ENCODE measurements at regions not wholly inside any gene's neighbourhood (a gene's known extent, or its start where the extent isn't known, plus 50 kb on each side); places are given as distances from the start of the nearest gene placed in this dataset.
"Not testable (repeated sequence)": the region's sequence is repeated elsewhere in the genome, so short reads cannot be mapped to it uniquely, and the experiment has no call there.

DNA sequence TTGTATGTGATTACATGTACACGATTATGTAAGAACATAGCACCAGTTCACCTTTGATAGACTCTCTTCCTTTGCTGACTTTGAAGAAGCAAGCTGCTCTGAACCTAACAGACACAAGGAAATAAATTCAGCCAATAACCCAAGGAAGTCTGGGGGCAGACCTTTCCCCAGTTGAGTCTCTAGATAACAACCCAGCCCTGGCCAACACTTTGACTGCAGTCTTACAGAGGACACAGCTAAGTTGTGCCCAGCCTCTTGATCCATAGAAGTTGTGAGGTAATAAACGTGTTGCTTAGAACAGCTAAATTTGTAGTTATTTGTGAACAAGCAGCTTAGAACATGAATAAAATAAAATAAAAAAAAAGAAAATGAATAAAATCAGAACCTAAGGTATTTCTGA is 116.3 kb downstream of the PRR15 start:
- H2AK5ac ChIP-seq (ENCODE audit: low read depth, low read length); H4K5ac ChIP-seq (ENCODE audit: low read depth, low read length); H2BK120ac ChIP-seq (ENCODE audit: low read depth, low read length); H4K8ac ChIP-seq (ENCODE audit: low read depth in 2 of 2, low read length in 2 of 2); POLR2A ChIA-PET (ENCODE audit: unreplicated experiment); H3K4me1 ChIP-seq (ENCODE audit: control insufficient read depth, insufficient read depth, low read length); H3K9me1 ChIP-seq (ENCODE audit: insufficient read depth, low read length); intact Hi-C loops (cut with micrococcal nuclease); BruUV-seq (replicated peaks); CTCF ChIA-PET; H2BK20ac ChIP-seq (ENCODE audit: low read depth, low read length); H3K18ac ChIP-seq (ENCODE audit: low read depth, low read length); H2AK9ac ChIP-seq (replicated peaks; ENCODE audit: low read depth, low read length, poor library complexity); H3K14ac ChIP-seq (replicated peaks; ENCODE audit: low read depth, low read length); H3K4me2 ChIP-seq (ENCODE audit: low read depth, low read length); H3K9ac ChIP-seq (ENCODE audit: low read depth, low read length); H3K79me1 ChIP-seq (ENCODE audit: low read depth in 1 of 2, low read length in 2 of 2); H3K27me3 ChIP-seq (ENCODE audit: control insufficient read depth, insufficient read depth, low read length); H2BK5ac ChIP-seq (ENCODE audit: low read depth, low read length, poor library complexity, severe bottlenecking); H3K56ac ChIP-seq (ENCODE audit: extremely low read depth, insufficient read depth, low read length); H3K4me3 ChIP-seq (ENCODE audit: insufficient read depth, low read depth, low read length); H3K27ac ChIP-seq (ENCODE audit: insufficient read depth, low read length); DNase-seq; H2BK15ac ChIP-seq (ENCODE audit: low read depth, low read length); H3K23ac ChIP-seq (ENCODE audit: low read depth, low read length); H3K4ac ChIP-seq (ENCODE audit: low read depth, low read length); H4K20me1 ChIP-seq (ENCODE audit: insufficient read depth, low read length); dilution Hi-C loops (cut with HindIII; ENCODE audit: low sequenced_read_pairs, unreplicated experiment); H4K91ac ChIP-seq (ENCODE audit: insufficient read depth, low read depth, low read length); ATAC-seq (ENCODE audit: low read depth); H3K36me3 ChIP-seq (ENCODE audit: control insufficient read depth, insufficient read depth, low read length); in situ Hi-C loops (cut with MboI; ENCODE audit: low sequenced_read_pairs); H3K9me3 ChIP-seq (ENCODE audit: control insufficient read depth, insufficient read depth, low read length); H2AFZ ChIP-seq (replicated peaks; ENCODE audit: low read length, poor library complexity): not testable (repeated sequence)
- WGBS, 2 experiments (ENCODE audit: extremely low coverage in 2 of 2, insufficient read length in 1 of 2) = no CpG with 5 or more reads among the region's 2 CpGs

DNA sequence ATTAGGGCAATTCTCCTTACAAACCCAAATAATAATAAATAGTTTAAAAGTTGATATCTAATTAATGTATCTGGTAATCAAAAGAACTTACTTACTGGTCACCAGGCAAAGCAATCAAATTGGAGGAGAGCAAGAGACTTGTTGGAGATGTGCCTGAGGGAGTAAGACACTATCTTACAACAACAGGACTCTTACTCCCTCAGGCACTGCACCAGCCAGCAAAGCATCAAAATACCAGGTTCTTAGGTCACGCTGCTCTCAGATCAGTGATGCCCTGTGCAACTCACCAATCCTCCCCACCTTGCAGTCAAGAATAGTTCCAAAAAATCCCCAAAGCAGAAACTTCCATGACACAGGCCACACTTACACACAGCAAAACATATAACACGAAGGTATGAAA is 117.0 kb downstream of the PRR15 start:
- H3K4ac ChIP-seq (ENCODE audit: low read depth, low read length); CTCF ChIA-PET; H4K5ac ChIP-seq (ENCODE audit: low read depth, low read length); intact Hi-C loops (cut with micrococcal nuclease); H3K4me3 ChIP-seq (ENCODE audit: insufficient read depth, low read depth, low read length); H4K8ac ChIP-seq (ENCODE audit: low read depth in 2 of 2, low read length in 2 of 2); H3K4me2 ChIP-seq (ENCODE audit: low read depth, low read length); H3K27me3 ChIP-seq (ENCODE audit: control insufficient read depth, insufficient read depth, low read length); H3K9me3 ChIP-seq (ENCODE audit: control insufficient read depth, insufficient read depth, low read length); H2AFZ ChIP-seq (replicated peaks; ENCODE audit: low read length, poor library complexity); H3K27ac ChIP-seq (ENCODE audit: insufficient read depth, low read length); H3K9ac ChIP-seq (ENCODE audit: low read depth, low read length); H3K14ac ChIP-seq (replicated peaks; ENCODE audit: low read depth, low read length); BruUV-seq (replicated peaks); H3K56ac ChIP-seq (ENCODE audit: extremely low read depth, insufficient read depth, low read length); H2AK9ac ChIP-seq (replicated peaks; ENCODE audit: low read depth, low read length, poor library complexity); H3K36me3 ChIP-seq (ENCODE audit: control insufficient read depth, insufficient read depth, low read length); H3K18ac ChIP-seq (ENCODE audit: low read depth, low read length); H2BK120ac ChIP-seq (ENCODE audit: low read depth, low read length); H3K79me1 ChIP-seq (ENCODE audit: low read depth in 1 of 2, low read length in 2 of 2); dilution Hi-C loops (cut with HindIII; ENCODE audit: low sequenced_read_pairs, unreplicated experiment); H2BK5ac ChIP-seq (ENCODE audit: low read depth, low read length, poor library complexity, severe bottlenecking); H3K4me1 ChIP-seq (ENCODE audit: control insufficient read depth, insufficient read depth, low read length); H4K91ac ChIP-seq (ENCODE audit: insufficient read depth, low read depth, low read length); POLR2A ChIA-PET (ENCODE audit: unreplicated experiment); DNase-seq; ATAC-seq (ENCODE audit: low read depth); H3K9me1 ChIP-seq (ENCODE audit: insufficient read depth, low read length); in situ Hi-C loops (cut with MboI; ENCODE audit: low sequenced_read_pairs); H2BK20ac ChIP-seq (ENCODE audit: low read depth, low read length); H2AK5ac ChIP-seq (ENCODE audit: low read depth, low read length); H2BK15ac ChIP-seq (ENCODE audit: low read depth, low read length); H3K23ac ChIP-seq (ENCODE audit: low read depth, low read length); H4K20me1 ChIP-seq (ENCODE audit: insufficient read depth, low read length): not testable (repeated sequence)
- WGBS, 2 experiments (ENCODE audit: extremely low coverage in 2 of 2, insufficient read length in 1 of 2) = no CpG with 5 or more reads among the region's 2 CpGs
